ENCODE measurements at regions not wholly inside any gene's neighbourhood (a gene's known extent, or its start where the extent isn't known, plus 50 kb on each side); places are given as distances from the start of the nearest gene placed in this dataset.
"Not testable (repeated sequence)": the region's sequence is repeated elsewhere in the genome, so short reads cannot be mapped to it uniquely, and the experiment has no call there.

GRCh38 chr1:149208836-149209235 lies 105.5 kb upstream of the NBPF9 start:
- H3K36me3 ChIP-seq (ENCODE audit: control insufficient read depth, insufficient read depth, low read length); H3K4me3 ChIP-seq (ENCODE audit: extremely low read depth, insufficient read depth, low read length, poor library complexity, severe bottlenecking); H3K4me1 ChIP-seq (ENCODE audit: control insufficient read depth, insufficient read depth, low read length, poor library complexity, severe bottlenecking); H3K9me3 ChIP-seq (ENCODE audit: control insufficient read depth, low read length); H3K27ac ChIP-seq (ENCODE audit: low read depth, low read length, severe bottlenecking): not testable (repeated sequence)
- no CpG with 5 or more reads among the region's 1 CpG for WGBS, 2 experiments (ENCODE audit: insufficient coverage in 2 of 2)

GRCh38 chr1:149211757-149212420 lies 108.5 kb upstream of the NBPF9 start:
- not testable (repeated sequence) for H3K27ac ChIP-seq (ENCODE audit: low read depth, low read length, severe bottlenecking); H3K36me3 ChIP-seq (ENCODE audit: control insufficient read depth, insufficient read depth, low read length); H3K9me3 ChIP-seq (ENCODE audit: control insufficient read depth, low read length); H3K4me1 ChIP-seq (ENCODE audit: control insufficient read depth, insufficient read depth, low read length, poor library complexity, severe bottlenecking); H3K4me3 ChIP-seq (ENCODE audit: extremely low read depth, insufficient read depth, low read length, poor library complexity, severe bottlenecking)
- no CpG with 5 or more reads among the region's 5 CpGs for WGBS, 2 experiments (ENCODE audit: insufficient coverage in 2 of 2)

- H3K4me3 ChIP-seq (ENCODE audit: extremely low read depth, insufficient read depth, low read length, poor library complexity, severe bottlenecking); H3K27ac ChIP-seq (ENCODE audit: low read depth, low read length, severe bottlenecking); H3K36me3 ChIP-seq (ENCODE audit: control insufficient read depth, insufficient read depth, low read length); H3K4me1 ChIP-seq (ENCODE audit: control insufficient read depth, insufficient read depth, low read length, poor library complexity, severe bottlenecking); H3K9me3 ChIP-seq (ENCODE audit: control insufficient read depth, low read length): not testable (repeated sequence)
- no CpG with 5 or more reads among the region's 3 CpGs for WGBS, 2 experiments (ENCODE audit: insufficient coverage in 2 of 2)
Measured at GRCh38 chr1:149212946-149213345, 109.6 kb upstream of the NBPF9 start.

- not testable (repeated sequence) for H3K36me3 ChIP-seq (ENCODE audit: control insufficient read depth, insufficient read depth, low read length); H3K9me3 ChIP-seq (ENCODE audit: control insufficient read depth, low read length); H3K4me3 ChIP-seq (ENCODE audit: extremely low read depth, insufficient read depth, low read length, poor library complexity, severe bottlenecking); H3K27ac ChIP-seq (ENCODE audit: low read depth, low read length, severe bottlenecking); H3K4me1 ChIP-seq (ENCODE audit: control insufficient read depth, insufficient read depth, low read length, poor library complexity, severe bottlenecking)
- no CpG with 5 or more reads among the region's 2 CpGs for WGBS, 2 experiments (ENCODE audit: insufficient coverage in 2 of 2)
Measured at GRCh38 chr1:149213673-149214072, 110.3 kb upstream of the NBPF9 start.

- not testable (repeated sequence) for H3K4me3 ChIP-seq (ENCODE audit: extremely low read depth, insufficient read depth, low read length, poor library complexity, severe bottlenecking); H3K27ac ChIP-seq (ENCODE audit: low read depth, low read length, severe bottlenecking); H3K9me3 ChIP-seq (ENCODE audit: control insufficient read depth, low read length); H3K36me3 ChIP-seq (ENCODE audit: control insufficient read depth, insufficient read depth, low read length); H3K4me1 ChIP-seq (ENCODE audit: control insufficient read depth, insufficient read depth, low read length, poor library complexity, severe bottlenecking)
- WGBS, 2 experiments (ENCODE audit: insufficient coverage in 2 of 2), result no CpG with 5 or more reads among the region's 7 CpGs
Measured at GRCh38 chr1:149218080-149218988, 115.0 kb upstream of the NBPF9 start.

GRCh38 chr1:149219539-149219938 lies 116.2 kb upstream of the NBPF9 start:
- not testable (repeated sequence) for H3K4me1 ChIP-seq (ENCODE audit: control insufficient read depth, insufficient read depth, low read length, poor library complexity, severe bottlenecking); H3K4me3 ChIP-seq (ENCODE audit: extremely low read depth, insufficient read depth, low read length, poor library complexity, severe bottlenecking); H3K9me3 ChIP-seq (ENCODE audit: control insufficient read depth, low read length); H3K27ac ChIP-seq (ENCODE audit: low read depth, low read length, severe bottlenecking); H3K36me3 ChIP-seq (ENCODE audit: control insufficient read depth, insufficient read depth, low read length)
- WGBS, 2 experiments (ENCODE audit: insufficient coverage in 2 of 2), result no CpG with 5 or more reads among the region's 3 CpGs

GRCh38 chr1:149220463-149221074 lies 117.2 kb upstream of the NBPF9 start:
- H3K36me3 ChIP-seq (ENCODE audit: control insufficient read depth, insufficient read depth, low read length); H3K27ac ChIP-seq (ENCODE audit: low read depth, low read length, severe bottlenecking); H3K9me3 ChIP-seq (ENCODE audit: control insufficient read depth, low read length); H3K4me1 ChIP-seq (ENCODE audit: control insufficient read depth, insufficient read depth, low read length, poor library complexity, severe bottlenecking); H3K4me3 ChIP-seq (ENCODE audit: extremely low read depth, insufficient read depth, low read length, poor library complexity, severe bottlenecking): not testable (repeated sequence)
- no CpG with 5 or more reads among the region's 4 CpGs for WGBS, 2 experiments (ENCODE audit: insufficient coverage in 2 of 2)

GRCh38 chr1:149227933-149228665 lies 124.7 kb upstream of the NBPF9 start:
- no CpG with 5 or more reads among the region's 7 CpGs for WGBS, 2 experiments (ENCODE audit: insufficient coverage in 2 of 2)
- H3K9me3 ChIP-seq (ENCODE audit: control insufficient read depth, low read length); H3K36me3 ChIP-seq (ENCODE audit: control insufficient read depth, insufficient read depth, low read length); H3K4me1 ChIP-seq (ENCODE audit: control insufficient read depth, insufficient read depth, low read length, poor library complexity, severe bottlenecking); H3K4me3 ChIP-seq (ENCODE audit: extremely low read depth, insufficient read depth, low read length, poor library complexity, severe bottlenecking); H3K27ac ChIP-seq (ENCODE audit: low read depth, low read length, severe bottlenecking): not testable (repeated sequence)

GRCh38 chr1:149228672-149229585 lies 125.6 kb upstream of the NBPF9 start:
- WGBS, 2 experiments (ENCODE audit: insufficient coverage in 2 of 2), result no CpG with 5 or more reads among the region's 9 CpGs
- H3K4me3 ChIP-seq (ENCODE audit: extremely low read depth, insufficient read depth, low read length, poor library complexity, severe bottlenecking); H3K36me3 ChIP-seq (ENCODE audit: control insufficient read depth, insufficient read depth, low read length); H3K9me3 ChIP-seq (ENCODE audit: control insufficient read depth, low read length); H3K4me1 ChIP-seq (ENCODE audit: control insufficient read depth, insufficient read depth, low read length, poor library complexity, severe bottlenecking); H3K27ac ChIP-seq (ENCODE audit: low read depth, low read length, severe bottlenecking): not testable (repeated sequence)

GRCh38 chr1:149229813-149230212 lies 126.5 kb upstream of the NBPF9 start:
- not testable (repeated sequence) for H3K4me1 ChIP-seq (ENCODE audit: control insufficient read depth, insufficient read depth, low read length, poor library complexity, severe bottlenecking); H3K4me3 ChIP-seq (ENCODE audit: extremely low read depth, insufficient read depth, low read length, poor library complexity, severe bottlenecking); H3K27ac ChIP-seq (ENCODE audit: low read depth, low read length, severe bottlenecking); H3K36me3 ChIP-seq (ENCODE audit: control insufficient read depth, insufficient read depth, low read length); H3K9me3 ChIP-seq (ENCODE audit: control insufficient read depth, low read length)
- no CpG with 5 or more reads among the region's 5 CpGs for WGBS, 2 experiments (ENCODE audit: insufficient coverage in 2 of 2)

All from mesodermal cell (in vitro differentiated cells).